Heart left ventricle (tissue), 13 donors: ENCODE measurements at regions not wholly inside any gene's neighbourhood (a gene's known extent, or its start where the extent isn't known, plus 50 kb on each side); places are given as distances from the start of the nearest gene placed in this dataset.

Experiments used
- POLR2A ChIP-seq, 2 donors: fragments of 450-650 bp; IDR thresholded peaks; one replicate each; pipeline ENCODE4 v1.6.1; 2017; ENCODE audit warnings: antibody characterized with exemption in 2 of 2, mild to moderate bottlenecking in 2 of 2, moderate library complexity in 2 of 2
- TF ChIP-seq, protein P1 (sequence below), 12 donors: fragments of 200-600 bp; sonication (generic) in 4 of 12; IDR thresholded peaks; one replicate each; pipeline versions ENCODE4 v1.5.0 to v1.8.0; 2018 to 2022; ENCODE audit warnings: antibody characterized with exemption in 12 of 12, mild to moderate bottlenecking in 5 of 12
- donor health status: ischemic (EF 13 %, LVEDD 7.1; RV severe dilation, severe dysfunction).
- donor health status: DM: no; HTN: yes; CAD: no.
- donor health status: DM: no; HTN: no; CAD: no.
- donor health status: ischemic (EF 25% LVEDD 6.9; RV normal size, moderate dysfunction).
- donor health status: ischemic (EF 25% LVEDD 5.7; RV mildly dilated, moderate dysfunction).
- donor health status: ischemic (EF 35%, LVEDD 5.7; RV mildly dilated, moderate dysfunction).
- donor health status: nonischemic (EF 11% LVEDD 7.7; RV severe dilation, severe dysfunction).
- donor health status: DM: yes; HTN: yes; CAD: no.
- donor health status: PGD.
- donor health status: ischemic (EF 29% LVEDD 5.4; RV normal size, mild dysfunction).
- donor health status: nonischemic (EF 23%, LVEDD 6.1; RV moderate dilation, normal function).

DNA sequence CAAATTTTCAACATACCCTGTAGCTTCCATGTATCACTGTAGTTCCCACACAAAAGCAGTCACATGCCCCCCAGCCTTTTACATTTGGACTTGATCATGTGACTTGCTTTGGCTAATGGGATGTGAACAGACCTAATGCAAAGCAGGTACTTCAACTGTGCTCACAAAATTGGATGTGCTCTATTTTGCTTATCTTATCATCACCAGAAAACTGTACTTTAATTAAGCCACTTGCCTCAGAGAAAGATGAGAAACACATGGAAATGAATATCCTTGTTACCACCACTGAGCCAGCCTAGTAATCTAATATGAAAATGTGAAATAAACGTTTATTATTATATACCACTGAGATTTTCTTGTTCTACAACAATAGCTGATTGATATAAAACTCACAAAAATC is 402.7 kb upstream of the HTR2C start:
- TF ChIP-seq, protein P1, sequence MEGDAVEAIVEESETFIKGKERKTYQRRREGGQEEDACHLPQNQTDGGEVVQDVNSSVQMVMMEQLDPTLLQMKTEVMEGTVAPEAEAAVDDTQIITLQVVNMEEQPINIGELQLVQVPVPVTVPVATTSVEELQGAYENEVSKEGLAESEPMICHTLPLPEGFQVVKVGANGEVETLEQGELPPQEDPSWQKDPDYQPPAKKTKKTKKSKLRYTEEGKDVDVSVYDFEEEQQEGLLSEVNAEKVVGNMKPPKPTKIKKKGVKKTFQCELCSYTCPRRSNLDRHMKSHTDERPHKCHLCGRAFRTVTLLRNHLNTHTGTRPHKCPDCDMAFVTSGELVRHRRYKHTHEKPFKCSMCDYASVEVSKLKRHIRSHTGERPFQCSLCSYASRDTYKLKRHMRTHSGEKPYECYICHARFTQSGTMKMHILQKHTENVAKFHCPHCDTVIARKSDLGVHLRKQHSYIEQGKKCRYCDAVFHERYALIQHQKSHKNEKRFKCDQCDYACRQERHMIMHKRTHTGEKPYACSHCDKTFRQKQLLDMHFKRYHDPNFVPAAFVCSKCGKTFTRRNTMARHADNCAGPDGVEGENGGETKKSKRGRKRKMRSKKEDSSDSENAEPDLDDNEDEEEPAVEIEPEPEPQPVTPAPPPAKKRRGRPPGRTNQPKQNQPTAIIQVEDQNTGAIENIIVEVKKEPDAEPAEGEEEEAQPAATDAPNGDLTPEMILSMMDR (IDR thresholded peaks at IDR 0.05): no peak
- TF ChIP-seq POLR2A (IDR thresholded peaks at IDR 0.05): no peak
